RWPE2 (cell line): ENCODE measurements at regions not wholly inside any gene's neighbourhood (a gene's known extent, or its start where the extent isn't known, plus 50 kb on each side); places are given as distances from the start of the nearest gene placed in this dataset.

Experiments
- ATAC-seq: fragments of 200-7000 bp; cut with Tn5 transposase; 3 replicates; pipeline ENCODE4 v1.9.1; 2021; ENCODE audit warnings: low read depth
- DNase-seq: peaks from one replicate; pipeline ENCODE4 v3.0.0-alpha.2; 2020; ENCODE audit warnings: low spot score
- H3K27ac ChIP-seq: fragments of 450-650 bp; 2 replicates; pipeline ENCODE4 v1.5.1; 2017; ENCODE audit warnings: mild to moderate bottlenecking; ENCODE audit not compliant: poor library complexity, severe bottlenecking
- H3K27me3 ChIP-seq: fragments of 250-450 bp; sonication (Bioruptor Pico); 2 replicates; pipeline ENCODE4 v1.5.1; 2021; ENCODE audit warnings: mild to moderate bottlenecking, moderate library complexity; ENCODE audit not compliant: insufficient read depth, poor library complexity, severe bottlenecking
- H3K36me3 ChIP-seq: fragments of 250-450 bp; sonication (Bioruptor Pico); 2 replicates; pipeline ENCODE4 v1.5.1; 2020; ENCODE audit warnings: low read depth, mild to moderate bottlenecking, moderate library complexity
- H3K4me1 ChIP-seq: fragments of 250-450 bp; sonication (Bioruptor Pico); 2 replicates; pipeline ENCODE4 v1.5.1; 2021; ENCODE audit warnings: mild to moderate bottlenecking, moderate library complexity; ENCODE audit not compliant: insufficient read depth, poor library complexity, severe bottlenecking
- H3K4me3 ChIP-seq: fragments of 250-450 bp; sonication (Bioruptor Pico); 2 replicates; pipeline ENCODE4 v1.5.1; 2021; ENCODE audit warnings: mild to moderate bottlenecking, moderate library complexity; ENCODE audit not compliant: severe bottlenecking
- H3K9me3 ChIP-seq: fragments of 250-450 bp; sonication (Bioruptor Pico); 2 replicates; pipeline ENCODE4 v1.5.1; 2021; ENCODE audit warnings: mild to moderate bottlenecking, moderate library complexity; ENCODE audit not compliant: severe bottlenecking
- CTCF ChIP-seq: fragments of 450-650 bp; IDR thresholded peaks from one replicate; pipeline ENCODE4 v1.5.1; 2017; ENCODE audit warnings: mild to moderate bottlenecking, moderate library complexity; ENCODE audit not compliant: poor library complexity, severe bottlenecking

GRCh38 chr3:95781598-95781997 lies 1032.8 kb upstream of the EPHA6 start:
- no peaks in the 10 kb centered on the region for H3K27me3 ChIP-seq
- no peak for TF ChIP-seq CTCF
- no peaks in the 10 kb centered on the region for H3K4me1 ChIP-seq
- no peaks in the 10 kb centered on the region for H3K9me3 ChIP-seq
- H3K27ac ChIP-seq, result no peak overlapping the region
- no peaks in the 10 kb centered on the region for H3K36me3 ChIP-seq
- H3K4me3 ChIP-seq, result no peak overlapping the region
- ATAC-seq, result no peak
- DNase-seq, result no peak

- ATAC-seq (no peak), DNase-seq (no peak)
- H3K36me3 ChIP-seq, result no peaks in the 10 kb centered on the region
- no peak overlapping the region for H3K27ac ChIP-seq
- H3K9me3 ChIP-seq, result no peaks in the 10 kb centered on the region
- H3K4me3 ChIP-seq, result no peak overlapping the region
- H3K4me1 ChIP-seq, result no peaks in the 10 kb centered on the region
- TF ChIP-seq CTCF, result no peak
- no peaks in the 10 kb centered on the region for H3K27me3 ChIP-seq
Measured at GRCh38 chr3:95789111-95789510, 1025.3 kb upstream of the EPHA6 start.

GRCh38 chr3:95797081-95797480 lies 1017.3 kb upstream of the EPHA6 start:
- no peak overlapping the region for H3K27ac ChIP-seq
- H3K9me3 ChIP-seq, result no peaks in the 10 kb centered on the region
- H3K4me1 ChIP-seq, result no peaks in the 10 kb centered on the region
- H3K36me3 ChIP-seq, result no peaks in the 10 kb centered on the region
- ATAC-seq (no peak), DNase-seq (no peak)
- TF ChIP-seq CTCF, result no peak
- no peak overlapping the region for H3K4me3 ChIP-seq
- no peaks in the 10 kb centered on the region for H3K27me3 ChIP-seq

- Histone ChIP-seq H3K4me1 (no peaks in the 10 kb centered on the region), H3K9me3 (no peaks in the 10 kb centered on the region), H3K36me3 (no peaks in the 10 kb centered on the region), H3K27ac (no peak overlapping the region), H3K4me3 (no peak overlapping the region), H3K27me3 (no peaks in the 10 kb centered on the region)
- no peak for TF ChIP-seq CTCF
- DNase-seq (no peak), ATAC-seq (no peak)
Measured at GRCh38 chr3:95798628-95799027, 1015.8 kb upstream of the EPHA6 start.

GRCh38 chr3:95810462-95810861 lies 1003.9 kb upstream of the EPHA6 start:
- TF ChIP-seq CTCF, result no peak
- Histone ChIP-seq H3K36me3 (no peaks in the 10 kb centered on the region), H3K4me3 (no peak overlapping the region), H3K27me3 (no peaks in the 10 kb centered on the region), H3K9me3 (no peaks in the 10 kb centered on the region), H3K27ac (no peak overlapping the region), H3K4me1 (no peaks in the 10 kb centered on the region)
- no peak for ATAC-seq
- no peak for DNase-seq
